ENCODE measurements at regions not wholly inside any gene's neighbourhood (a gene's known extent, or its start where the extent isn't known, plus 50 kb on each side); places are given as distances from the start of the nearest gene placed in this dataset.

GRCh38 chr2:220029013-220029412 is 401.6 kb downstream of the SLC4A3 start:
- Histone ChIP-seq H3K4me3 (ENCODE audit: low read length) (no peak overlapping the region), H3K9me3 (replicated peaks; ENCODE audit: control insufficient read depth, low read depth, low read length) (no peaks in the 10 kb centered on the region), H3K27me3 (ENCODE audit: control insufficient read depth, insufficient read depth, low read length) (no peaks in the 10 kb centered on the region), H3K27ac (ENCODE audit: low read length) (no peak overlapping the region), H3K4me1 (ENCODE audit: control insufficient read depth, insufficient read depth, low read length) (peaks cover under 1% of the 10 kb centered on the region), H3K36me3 (ENCODE audit: control insufficient read depth, insufficient read depth, low read length) (no peaks in the 10 kb centered on the region)
- WGBS (ENCODE audit: insufficient coverage) = no CpG with 5 or more reads among the region's 1 CpG
- DNase-seq = no peak

DNA sequence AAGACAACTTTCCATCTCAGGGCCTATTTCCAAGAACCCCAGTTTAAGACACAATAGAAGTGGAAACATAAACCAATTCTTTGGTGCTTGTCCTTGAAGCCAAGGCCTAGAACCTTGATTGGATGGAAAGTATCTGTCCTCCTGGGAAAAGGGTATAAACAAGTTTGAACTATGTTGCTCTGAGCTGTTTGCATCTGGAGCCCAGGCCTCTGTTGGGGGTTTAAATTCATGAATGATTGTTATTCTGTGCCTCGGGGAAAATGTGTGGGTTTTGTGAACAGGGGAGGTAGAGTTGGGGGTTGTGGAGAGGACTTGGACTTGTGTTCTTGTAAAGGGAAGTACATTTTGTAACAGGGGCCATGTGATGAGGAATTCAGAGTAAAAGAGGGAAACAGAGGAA is 406.1 kb downstream of the SLC4A3 start:
- Histone ChIP-seq H3K9me3 (replicated peaks; ENCODE audit: control insufficient read depth, low read depth, low read length) (no peaks in the 10 kb centered on the region), H3K4me1 (ENCODE audit: control insufficient read depth, insufficient read depth, low read length) (peaks cover 3% of the 10 kb centered on the region), H3K4me3 (ENCODE audit: low read length) (no peak overlapping the region), H3K36me3 (ENCODE audit: control insufficient read depth, insufficient read depth, low read length) (no peaks in the 10 kb centered on the region), H3K27me3 (ENCODE audit: control insufficient read depth, insufficient read depth, low read length) (no peaks in the 10 kb centered on the region), H3K27ac (ENCODE audit: low read length) (no peak overlapping the region)
- WGBS (ENCODE audit: insufficient coverage) = 55% methylated on average over 1 of the region's 1 CpG
- peak; percentile 16 for DNase-seq

DNA sequence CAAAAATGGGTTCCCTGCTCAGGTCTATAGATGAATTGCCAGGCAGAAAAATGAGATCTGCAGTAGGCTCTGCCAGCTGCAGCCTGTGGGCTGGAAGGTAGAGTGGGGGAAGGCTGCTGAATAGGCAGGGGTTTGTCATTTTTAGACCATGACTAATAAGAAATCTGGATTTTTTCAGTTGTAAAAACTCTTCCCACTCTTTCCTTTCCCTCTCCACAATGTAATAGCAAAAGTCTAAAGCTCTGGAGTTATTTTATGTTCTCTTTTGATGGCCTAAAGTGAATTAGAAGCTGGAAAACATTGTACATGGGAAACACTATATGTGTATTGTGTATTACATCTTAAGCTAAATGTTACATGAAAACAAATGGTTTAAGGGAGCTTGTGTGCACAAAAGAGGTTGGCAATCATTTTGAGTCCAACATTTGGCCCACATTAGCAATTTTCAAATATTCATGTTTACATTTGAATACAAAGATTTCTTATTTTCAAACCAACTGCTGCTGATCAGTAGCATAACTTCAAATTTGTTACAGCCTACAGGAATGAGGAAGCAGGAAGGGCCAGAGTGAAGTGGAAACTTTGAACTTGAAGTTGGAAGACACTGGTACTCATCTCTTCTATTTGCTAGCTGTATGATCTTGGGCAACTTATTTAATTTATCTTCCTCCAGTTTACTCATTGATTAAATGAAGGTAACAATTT is 407.1 kb downstream of the SLC4A3 start:
- no peak overlapping the region for H3K4me3 ChIP-seq (ENCODE audit: low read length)
- peak; percentile 59 for DNase-seq
- H3K9me3 ChIP-seq (replicated peaks; ENCODE audit: control insufficient read depth, low read depth, low read length) = no peaks in the 10 kb centered on the region
- H3K36me3 ChIP-seq (ENCODE audit: control insufficient read depth, insufficient read depth, low read length) = no peaks in the 10 kb centered on the region
- no peak overlapping the region for H3K27ac ChIP-seq (ENCODE audit: low read length)
- H3K4me1 ChIP-seq (ENCODE audit: control insufficient read depth, insufficient read depth, low read length) = peaks cover 3% of the 10 kb centered on the region
- no peaks in the 10 kb centered on the region for H3K27me3 ChIP-seq (ENCODE audit: control insufficient read depth, insufficient read depth, low read length)

GRCh38 chr2:220036431-220036830 is 409.0 kb downstream of the SLC4A3 start:
- no peak for DNase-seq

GRCh38 chr2:220040346-220040745 is 412.9 kb downstream of the SLC4A3 start:
- Histone ChIP-seq H3K9me3 (replicated peaks; ENCODE audit: control insufficient read depth, low read depth, low read length) (no peaks in the 10 kb centered on the region), H3K27me3 (ENCODE audit: control insufficient read depth, insufficient read depth, low read length) (no peaks in the 10 kb centered on the region), H3K27ac (ENCODE audit: low read length) (no peak overlapping the region), H3K4me1 (ENCODE audit: control insufficient read depth, insufficient read depth, low read length) (peaks cover 2% of the 10 kb centered on the region), H3K4me3 (ENCODE audit: low read length) (no peak overlapping the region), H3K36me3 (ENCODE audit: control insufficient read depth, insufficient read depth, low read length) (no peaks in the 10 kb centered on the region)
- DNase-seq = peak; percentile 54
- 59% methylated on average over 4 of the region's 5 CpGs for WGBS (ENCODE audit: insufficient coverage)

More at GRCh38 chr2:220036431-220036830, 409.0 kb downstream of the SLC4A3 start:
- Histone ChIP-seq H3K27me3 (ENCODE audit: control insufficient read depth, insufficient read depth, low read length) (no peaks in the 10 kb centered on the region), H3K4me1 (ENCODE audit: control insufficient read depth, insufficient read depth, low read length) (peaks cover 5% of the 10 kb centered on the region), H3K4me3 (ENCODE audit: low read length) (no peak overlapping the region), H3K27ac (ENCODE audit: low read length) (no peak overlapping the region), H3K9me3 (replicated peaks; ENCODE audit: control insufficient read depth, low read depth, low read length) (no peaks in the 10 kb centered on the region), H3K36me3 (ENCODE audit: control insufficient read depth, insufficient read depth, low read length) (no peaks in the 10 kb centered on the region)

- Histone ChIP-seq H3K27ac (ENCODE audit: low read length) (no peak overlapping the region), H3K36me3 (ENCODE audit: control insufficient read depth, insufficient read depth, low read length) (no peaks in the 10 kb centered on the region), H3K4me3 (ENCODE audit: low read length) (no peak overlapping the region), H3K4me1 (ENCODE audit: control insufficient read depth, insufficient read depth, low read length) (peaks cover 2% of the 10 kb centered on the region), H3K27me3 (ENCODE audit: control insufficient read depth, insufficient read depth, low read length) (no peaks in the 10 kb centered on the region), H3K9me3 (replicated peaks; ENCODE audit: control insufficient read depth, low read depth, low read length) (no peaks in the 10 kb centered on the region)
- WGBS (ENCODE audit: insufficient coverage) = 68% methylated on average over 6 of the region's 9 CpGs
- DNase-seq = no peak
Observed at GRCh38 chr2:220041447-220041846, 414.0 kb downstream of the SLC4A3 start.

DNA sequence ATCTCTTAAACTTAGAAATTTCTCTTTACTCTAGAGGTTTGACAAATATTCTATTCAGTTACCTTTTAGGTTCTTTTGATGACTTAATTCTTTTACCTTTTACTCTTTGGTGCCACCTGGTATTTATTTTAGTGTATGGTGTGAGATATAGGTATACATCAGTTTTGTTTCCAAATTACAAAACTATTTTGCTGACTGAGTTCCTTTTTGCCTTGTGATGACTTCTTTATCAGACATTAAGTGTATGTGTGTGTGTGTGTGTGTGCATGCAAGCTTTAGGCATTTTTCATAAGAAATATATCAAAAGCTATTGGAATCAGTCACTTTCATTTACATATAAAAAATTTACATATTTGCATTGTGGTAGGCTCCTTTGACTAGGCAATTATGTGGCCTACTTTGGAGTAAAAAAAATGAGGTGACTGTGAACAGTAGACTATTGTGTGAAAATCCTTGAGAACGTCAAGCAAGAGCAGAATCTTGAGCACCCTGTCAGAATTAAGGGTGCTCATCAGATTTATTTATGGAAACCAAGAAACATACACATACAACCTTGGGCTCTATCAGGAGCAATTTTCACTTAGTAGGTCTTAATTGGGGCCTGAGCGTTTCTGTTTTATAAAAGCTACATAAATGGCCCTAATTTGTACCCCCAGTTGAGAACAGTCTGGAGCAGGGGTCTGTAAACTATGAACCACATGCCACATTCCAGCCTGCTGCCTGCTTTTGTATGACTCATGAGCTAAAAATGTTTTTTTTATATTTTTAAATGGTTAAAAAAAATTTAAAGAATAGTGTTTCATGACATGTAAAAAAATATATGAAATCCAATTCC is 415.9 kb downstream of the SLC4A3 start:
- Histone ChIP-seq H3K9me3 (replicated peaks; ENCODE audit: control insufficient read depth, low read depth, low read length) (no peaks in the 10 kb centered on the region), H3K4me3 (ENCODE audit: low read length) (no peak overlapping the region), H3K4me1 (ENCODE audit: control insufficient read depth, insufficient read depth, low read length) (peaks cover 2% of the 10 kb centered on the region), H3K27me3 (ENCODE audit: control insufficient read depth, insufficient read depth, low read length) (no peaks in the 10 kb centered on the region), H3K36me3 (ENCODE audit: control insufficient read depth, insufficient read depth, low read length) (no peaks in the 10 kb centered on the region), H3K27ac (ENCODE audit: low read length) (no peak overlapping the region)
- WGBS (ENCODE audit: insufficient coverage) = no CpG with 5 or more reads among the region's 2 CpGs
- no peak for DNase-seq

GRCh38 chr2:220043990-220044335 is 416.5 kb downstream of the SLC4A3 start:
- 88% methylated on average over 1 of the region's 3 CpGs for WGBS (ENCODE audit: insufficient coverage)
- Histone ChIP-seq H3K4me3 (ENCODE audit: low read length) (no peak overlapping the region), H3K4me1 (ENCODE audit: control insufficient read depth, insufficient read depth, low read length) (peaks cover 2% of the 10 kb centered on the region), H3K36me3 (ENCODE audit: control insufficient read depth, insufficient read depth, low read length) (no peaks in the 10 kb centered on the region), H3K27ac (ENCODE audit: low read length) (no peak overlapping the region), H3K27me3 (ENCODE audit: control insufficient read depth, insufficient read depth, low read length) (no peaks in the 10 kb centered on the region), H3K9me3 (replicated peaks; ENCODE audit: control insufficient read depth, low read depth, low read length) (no peaks in the 10 kb centered on the region)
- DNase-seq = no peak

DNA sequence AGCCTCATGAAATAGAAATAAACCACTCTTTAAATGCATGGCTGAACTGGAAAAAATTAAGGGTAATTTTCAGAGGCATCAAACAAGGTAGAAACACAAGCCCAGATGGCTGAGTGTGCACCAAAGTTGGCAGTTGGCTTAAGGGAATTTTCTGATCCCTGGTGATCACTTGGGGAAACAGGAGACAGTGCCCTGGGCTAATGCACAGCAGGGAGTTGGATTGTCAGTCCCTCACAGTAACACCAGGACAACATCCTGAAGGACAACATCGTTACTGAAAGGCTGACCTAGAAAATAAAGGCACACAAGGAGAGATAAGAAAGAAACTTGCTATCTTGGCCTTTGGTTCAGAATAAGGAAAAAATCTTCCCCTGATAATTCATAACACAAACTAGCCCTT is 417.0 kb downstream of the SLC4A3 start:
- Histone ChIP-seq H3K27ac (ENCODE audit: low read length) (no peak overlapping the region), H3K9me3 (replicated peaks; ENCODE audit: control insufficient read depth, low read depth, low read length) (no peaks in the 10 kb centered on the region), H3K4me1 (ENCODE audit: control insufficient read depth, insufficient read depth, low read length) (peaks cover 2% of the 10 kb centered on the region), H3K4me3 (ENCODE audit: low read length) (no peak overlapping the region), H3K36me3 (ENCODE audit: control insufficient read depth, insufficient read depth, low read length) (no peaks in the 10 kb centered on the region), H3K27me3 (ENCODE audit: control insufficient read depth, insufficient read depth, low read length) (no peaks in the 10 kb centered on the region)
- no CpG with 5 or more reads among the region's 1 CpG for WGBS (ENCODE audit: insufficient coverage)
- no peak for DNase-seq

GRCh38 chr2:220046507-220046906 is 419.1 kb downstream of the SLC4A3 start:
- H3K4me3 ChIP-seq (ENCODE audit: low read length) = no peak overlapping the region
- no peaks in the 10 kb centered on the region for H3K27me3 ChIP-seq (ENCODE audit: control insufficient read depth, insufficient read depth, low read length)
- no peaks in the 10 kb centered on the region for H3K9me3 ChIP-seq (replicated peaks; ENCODE audit: control insufficient read depth, low read depth, low read length)
- DNase-seq = no peak
- H3K4me1 ChIP-seq (ENCODE audit: control insufficient read depth, insufficient read depth, low read length) = no peaks in the 10 kb centered on the region
- WGBS (ENCODE audit: insufficient coverage) = no CpG with 5 or more reads among the region's 2 CpGs
- no peaks in the 10 kb centered on the region for H3K36me3 ChIP-seq (ENCODE audit: control insufficient read depth, insufficient read depth, low read length)
- H3K27ac ChIP-seq (ENCODE audit: low read length) = no peak overlapping the region

All from muscle of leg (tissue), 3 donors.